ENCODE measurements at regions not wholly inside any gene's neighbourhood (a gene's known extent, or its start where the extent isn't known, plus 50 kb on each side); places are given as distances from the start of the nearest gene placed in this dataset.

DNA sequence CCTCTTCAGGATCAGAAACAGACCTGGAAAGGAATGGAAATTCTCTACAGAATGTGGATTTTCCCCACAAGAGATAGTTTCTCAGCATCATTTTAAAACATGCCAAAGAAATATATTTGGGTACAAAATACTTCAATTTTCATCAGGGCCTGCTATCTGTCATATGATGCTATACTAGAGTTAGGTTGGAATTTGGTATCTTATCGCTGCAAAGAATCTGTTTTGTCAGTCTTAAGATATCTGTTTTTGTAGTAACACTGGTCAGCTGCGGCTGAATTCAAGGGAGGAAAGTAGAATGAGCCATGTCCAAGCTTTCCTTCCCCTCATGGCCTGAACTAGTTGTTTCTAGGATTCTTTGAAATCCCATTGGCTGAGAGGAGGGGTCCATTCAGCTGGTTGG is 806.4 kb downstream of the KCNA4 start:
- TF ChIP-seq, protein P1, sequence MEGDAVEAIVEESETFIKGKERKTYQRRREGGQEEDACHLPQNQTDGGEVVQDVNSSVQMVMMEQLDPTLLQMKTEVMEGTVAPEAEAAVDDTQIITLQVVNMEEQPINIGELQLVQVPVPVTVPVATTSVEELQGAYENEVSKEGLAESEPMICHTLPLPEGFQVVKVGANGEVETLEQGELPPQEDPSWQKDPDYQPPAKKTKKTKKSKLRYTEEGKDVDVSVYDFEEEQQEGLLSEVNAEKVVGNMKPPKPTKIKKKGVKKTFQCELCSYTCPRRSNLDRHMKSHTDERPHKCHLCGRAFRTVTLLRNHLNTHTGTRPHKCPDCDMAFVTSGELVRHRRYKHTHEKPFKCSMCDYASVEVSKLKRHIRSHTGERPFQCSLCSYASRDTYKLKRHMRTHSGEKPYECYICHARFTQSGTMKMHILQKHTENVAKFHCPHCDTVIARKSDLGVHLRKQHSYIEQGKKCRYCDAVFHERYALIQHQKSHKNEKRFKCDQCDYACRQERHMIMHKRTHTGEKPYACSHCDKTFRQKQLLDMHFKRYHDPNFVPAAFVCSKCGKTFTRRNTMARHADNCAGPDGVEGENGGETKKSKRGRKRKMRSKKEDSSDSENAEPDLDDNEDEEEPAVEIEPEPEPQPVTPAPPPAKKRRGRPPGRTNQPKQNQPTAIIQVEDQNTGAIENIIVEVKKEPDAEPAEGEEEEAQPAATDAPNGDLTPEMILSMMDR (IDR thresholded peaks at IDR 0.05 in 4 of 5, conservative IDR thresholded peaks at IDR 0.05 in 1 of 5), result no peak
- no peak for TF ChIP-seq POLR2A (IDR thresholded peaks at IDR 0.05)
